K562 (cell line): ENCODE measurements at regions not wholly inside any gene's neighbourhood (a gene's known extent, or its start where the extent isn't known, plus 50 kb on each side); places are given as distances from the start of the nearest gene placed in this dataset.

ENCODE experiments used
- ATAC-seq: fragments of 200-7000 bp; cut with Tn5 transposase; 3 replicates; pipeline ENCODE4 v1.9.1; 2020; ENCODE audit warnings: moderate library complexity
- BruUV-seq: library from RNA; stranded (reverse); fragments of 400-500 nt; replicated peaks from 2 replicates; lab custom pipeline; 2021; lab: Mats Ljungman, UMichigan
- CTCF ChIA-PET: fragments of 300-600 bp; formaldehyde crosslinking; extraction: SDS; loops from one replicate; lab custom pipeline; 2021; ENCODE audit warnings: low intra/inter-chr PET ratio; lab: Yijun Ruan, JAX
- POLR2A ChIA-PET: fragments of 300-600, 350-650 bp; sonication (Branson Sonifier 250); formaldehyde crosslinking; extraction: SDS; loops from one replicate; lab custom pipeline; 2021; ENCODE audit warnings: antibody characterized with exemption, inconsistent platforms; lab: Yijun Ruan, JAX
- DNase-seq, 4 experiments: peaks; one replicate each; pipeline versions ENCODE4 v3.0.0 to v3.0.0-alpha.2; 2011 to 2018; ENCODE audit warnings: low spot score in 3 of 4, mixed read lengths in 3 of 4; ENCODE audit errors: extremely low read depth in 1 of 4
- FAIRE-seq: peaks from 2 replicates; lab custom pipeline; 2011; peaks lifted over from hg19 to GRCh38; lab: Jason Lieb, UNC
- H2AFZ ChIP-seq: 2 replicates; pipeline ENCODE4 v1.6.0; 2011; ENCODE audit warnings: low read depth, low read length, control low read depth, inconsistent platforms
- H3K27ac ChIP-seq: fragments of 200-600 bp; 3 replicates; pipeline ENCODE4 v1.8.0; 2011; ENCODE audit warnings: low read depth, mild to moderate bottlenecking, control low read depth, inconsistent platforms, low read length, moderate library complexity, mixed read lengths; ENCODE audit errors: extremely low read depth
- H3K27me3 ChIP-seq, 2 experiments: fragments of 300-600 bp in 1 of 2; 2 replicates in 1 of 2; 3 replicates in 1 of 2; pipeline versions ENCODE4 v1.6.0 to v1.8.0; 2011; ENCODE audit warnings: inconsistent platforms in 2 of 2, low read length in 2 of 2, mild to moderate bottlenecking in 1 of 2, mixed read lengths in 1 of 2, moderate library complexity in 1 of 2; ENCODE audit not compliant: control insufficient read depth in 2 of 2, insufficient read depth in 2 of 2
- H3K36me3 ChIP-seq: fragments of 300-600 bp; 3 replicates; pipeline ENCODE4 v1.8.0; 2011; ENCODE audit warnings: mild to moderate bottlenecking, low read length, inconsistent platforms; ENCODE audit not compliant: control insufficient read depth, insufficient read depth
- H3K4me1 ChIP-seq, 2 experiments: fragments of 200-600 bp in 1 of 2; replicated peaks in 1 of 2; 2 replicates in 1 of 2; 3 replicates in 1 of 2; pipeline versions ENCODE4 v1.5.1 to v1.8.0; 2011; ENCODE audit warnings: inconsistent platforms in 2 of 2, low read length in 2 of 2, mild to moderate bottlenecking in 1 of 2, mixed read lengths in 1 of 2, moderate library complexity in 1 of 2; ENCODE audit not compliant: control insufficient read depth in 2 of 2, insufficient read depth in 2 of 2
- H3K4me2 ChIP-seq: 2 replicates; pipeline ENCODE4 v1.6.1; 2011; ENCODE audit warnings: low read length, control low read depth, inconsistent platforms, mixed read lengths; ENCODE audit not compliant: insufficient read depth
- H3K4me3 ChIP-seq: fragments of 200-600 bp; sonication (generic), shearing (Covaris generic); 2 replicates; pipeline ENCODE4 v1.5.1; 2016; ENCODE audit warnings: control low read depth, inconsistent platforms
- H3K79me2 ChIP-seq: fragments of 200-600 bp; 3 replicates; pipeline ENCODE4 v1.8.0; 2011; ENCODE audit warnings: low read length, inconsistent platforms; ENCODE audit not compliant: control insufficient read depth, insufficient read depth
- H3K9ac ChIP-seq, 2 experiments: 2 replicates each; pipeline versions ENCODE4 v1.6.0 to v1.6.1; 2011; ENCODE audit warnings: low read depth in 2 of 2, low read length in 2 of 2, control low read depth in 1 of 2, inconsistent platforms in 1 of 2, mild to moderate bottlenecking in 1 of 2, mixed read lengths in 1 of 2; ENCODE audit not compliant: insufficient read depth in 1 of 2
- H3K9me1 ChIP-seq: one replicate; pipeline ENCODE4 v1.6.0; 2011; ENCODE audit warnings: inconsistent platforms, mild to moderate bottlenecking, low read length, moderate library complexity; ENCODE audit not compliant: control insufficient read depth, insufficient read depth
- H3K9me3 ChIP-seq: replicated peaks from 2 replicates; pipeline ENCODE4 v1.5.1; 2011; ENCODE audit warnings: low read depth, low read length, inconsistent platforms; ENCODE audit not compliant: control insufficient read depth, insufficient read depth
- H4K20me1 ChIP-seq: replicated peaks from 2 replicates; pipeline ENCODE4 v1.6.1; 2011; ENCODE audit warnings: low read length, inconsistent platforms, mixed read lengths; ENCODE audit not compliant: control insufficient read depth, insufficient read depth
- LCOR ChIP-seq: sonication (generic); formaldehyde crosslinking; IDR thresholded peaks from 2 replicates; pipeline ENCODE4 v1.8.0; 2022; ENCODE audit warnings: mild to moderate bottlenecking, missing genetic modification reagents
- TCF7L2 ChIP-seq: fragments of 150-350 bp; IDR thresholded peaks from 2 replicates; pipeline ENCODE4 v1.6.1; 2016; ENCODE audit warnings: low read depth, mild to moderate bottlenecking, low read length, moderate library complexity
- ZFP1 ChIP-seq: fragments of 450-650 bp; formaldehyde crosslinking; IDR thresholded peaks from 2 replicates; pipeline ENCODE4 v1.4.0; 2020; ENCODE audit warnings: mild to moderate bottlenecking, mixed read lengths
- ZNF583 ChIP-seq: fragments of 250-450 bp; sonication (Bioruptor Pico); IDR thresholded peaks from 2 replicates; pipeline ENCODE4 v1.4.0; 2020
- WGBS: fragments of 100-300 bp; shearing (Covaris generic); methylation state at CpG from one replicate; pipeline ENCODE4 v1.1.6; 2016; ENCODE audit warnings: low coverage, mixed read lengths; ENCODE audit not compliant: insufficient coverage; ENCODE audit errors: missing lambda C conversion rate; 5-methylcytosine and 5-hydroxymethylcytosine counted together
- in situ Hi-C: fragments of 300-500 bp; cut with MboI; formaldehyde crosslinking; loops from 4 replicates; pipeline ENCODE4 v1.15.0; 2018; ENCODE audit warnings: inconsistent platforms, mixed read lengths
- intact Hi-C: fragments of 100-400 bp; cut with micrococcal nuclease; formaldehyde crosslinking; loops from 2 replicates; pipeline ENCODE4 v1.14.2; 2022
- TF ChIP-seq, protein P1 (sequence below): IDR thresholded peaks from 2 replicates; pipeline ENCODE4 v1.6.1; 2011; ENCODE audit warnings: borderline replicate concordance, low read depth, mild to moderate bottlenecking, moderate library complexity, low read length; ENCODE audit not compliant: insufficient read depth, poor library complexity, severe bottlenecking

- in situ Hi-C loops: no loop called here
- Histone ChIP-seq H3K4me2 (no peak overlapping the region), H4K20me1 (no peaks in the 10 kb centered on the region), H3K36me3 (no peaks in the 10 kb centered on the region), H3K9ac (no peak overlapping the region), H3K27me3 (no peaks in the 10 kb centered on the region), H3K27ac (no peak overlapping the region), H2AFZ (no peak overlapping the region), H3K4me3 (no peak overlapping the region), H3K79me2 (no peaks in the 10 kb centered on the region), H3K9me3 (no peaks in the 10 kb centered on the region), H3K4me1 (no peaks in the 10 kb centered on the region), H3K9me1 (no peaks in the 10 kb centered on the region)
- no TSS peak for BruUV-seq
- FAIRE-seq (no peak), ATAC-seq (no peak), DNase-seq (no peak)
- 0% methylated on average over 1 of the region's 1 CpG for WGBS
- TF ChIP-seq LCOR (CRISPR knock-in tag): no peak
- TF ChIP-seq TCF7L2: no peak
- no peak for TF ChIP-seq ZFP1
- TF ChIP-seq, protein P1, sequence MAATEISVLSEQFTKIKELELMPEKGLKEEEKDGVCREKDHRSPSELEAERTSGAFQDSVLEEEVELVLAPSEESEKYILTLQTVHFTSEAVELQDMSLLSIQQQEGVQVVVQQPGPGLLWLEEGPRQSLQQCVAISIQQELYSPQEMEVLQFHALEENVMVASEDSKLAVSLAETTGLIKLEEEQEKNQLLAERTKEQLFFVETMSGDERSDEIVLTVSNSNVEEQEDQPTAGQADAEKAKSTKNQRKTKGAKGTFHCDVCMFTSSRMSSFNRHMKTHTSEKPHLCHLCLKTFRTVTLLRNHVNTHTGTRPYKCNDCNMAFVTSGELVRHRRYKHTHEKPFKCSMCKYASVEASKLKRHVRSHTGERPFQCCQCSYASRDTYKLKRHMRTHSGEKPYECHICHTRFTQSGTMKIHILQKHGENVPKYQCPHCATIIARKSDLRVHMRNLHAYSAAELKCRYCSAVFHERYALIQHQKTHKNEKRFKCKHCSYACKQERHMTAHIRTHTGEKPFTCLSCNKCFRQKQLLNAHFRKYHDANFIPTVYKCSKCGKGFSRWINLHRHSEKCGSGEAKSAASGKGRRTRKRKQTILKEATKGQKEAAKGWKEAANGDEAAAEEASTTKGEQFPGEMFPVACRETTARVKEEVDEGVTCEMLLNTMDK: no peak
- TF ChIP-seq ZNF583 (CRISPR knock-in tag): no peak
- ChIA-PET CTCF (no interaction called here), POLR2A (no interaction called here)
- intact Hi-C loops: no loop called here
Observed at GRCh38 chr3:124227150-124227630, 235.3 kb upstream of the ROPN1 start.
